H1 (cell line): ENCODE measurements at regions not wholly inside any gene's neighbourhood (a gene's known extent, or its start where the extent isn't known, plus 50 kb on each side); places are given as distances from the start of the nearest gene placed in this dataset.

ENCODE experiments used
- CTCF ChIA-PET: fragments of 300-600 bp; sonication (Branson Sonifier 250); formaldehyde crosslinking; loops from one replicate; lab custom pipeline; 2021; ENCODE audit not compliant: partially characterized antibody; lab: Charles Lee
- POLR2A ChIA-PET: fragments of 300-600 bp; sonication (Branson Sonifier 250); formaldehyde crosslinking; loops from one replicate; lab custom pipeline; 2021; ENCODE audit warnings: inconsistent platforms; ENCODE audit not compliant: partially characterized antibody; lab: Charles Lee
- DNase-seq, 2 experiments: peaks; one replicate each; pipeline versions ENCODE4 v3.0.0 to v3.0.0-alpha.2; 2010 to 2022; ENCODE audit warnings: low spot score in 2 of 2, low read depth in 1 of 2, mixed read lengths in 1 of 2
- FAIRE-seq: peaks from 2 replicates; lab custom pipeline; 2011; peaks lifted over from hg19 to GRCh38; lab: Jason Lieb, UNC
- H2AFZ ChIP-seq: 2 replicates; pipeline ENCODE4 v1.8.1; 2012; ENCODE audit warnings: low read length, inconsistent platforms
- H2AK5ac ChIP-seq: 2 replicates; pipeline ENCODE4 v1.6.1; 2013; ENCODE audit warnings: low read depth, low read length
- H2BK120ac ChIP-seq: replicated peaks from 2 replicates; pipeline ENCODE3; 2013; ENCODE audit warnings: low read depth, low read length, inconsistent platforms
- H2BK12ac ChIP-seq: 2 replicates; pipeline ENCODE4 v1.6.1; 2013; ENCODE audit warnings: low read depth, low read length
- H2BK15ac ChIP-seq: 2 replicates; pipeline ENCODE4 v1.6.1; 2013; ENCODE audit warnings: low read length
- H2BK20ac ChIP-seq: 2 replicates; pipeline ENCODE4 v1.6.1; 2013; ENCODE audit warnings: low read length
- H2BK5ac ChIP-seq: 2 replicates; pipeline ENCODE4 v1.6.1; 2013; ENCODE audit warnings: low read depth, low read length
- H3K14ac ChIP-seq: 2 replicates; pipeline ENCODE4 v1.6.1; 2013; ENCODE audit warnings: inconsistent platforms; ENCODE audit not compliant: insufficient read length
- H3K18ac ChIP-seq: 2 replicates; pipeline ENCODE4 v1.6.1; 2013; ENCODE audit warnings: low read length; ENCODE audit errors: extremely low read depth
- H3K23ac ChIP-seq: 2 replicates; pipeline ENCODE4 v1.6.1; 2013; ENCODE audit warnings: inconsistent platforms; ENCODE audit not compliant: insufficient read length
- H3K23me2 ChIP-seq: 2 replicates; pipeline ENCODE4 v1.6.1; 2013; ENCODE audit warnings: low read depth, low read length
- H3K27ac ChIP-seq: 2 replicates; pipeline ENCODE4 v1.6.1; 2011; ENCODE audit warnings: low read depth, low read length, inconsistent platforms
- H3K27me3 ChIP-seq, 4 experiments: replicated peaks in 1 of 4; 1 replicate in 1 of 4; 2 replicates in 3 of 4; pipeline versions ENCODE4 v1.6.1 to v1.8.1; 2011 to 2013; ENCODE audit warnings: low read length in 3 of 4, mild to moderate bottlenecking in 3 of 4, inconsistent platforms in 2 of 4, mixed read lengths in 2 of 4, moderate library complexity in 1 of 4; ENCODE audit not compliant: control insufficient read depth in 3 of 4, insufficient read depth in 3 of 4; ENCODE audit errors: extremely low read depth in 1 of 4
- H3K36me3 ChIP-seq, 4 experiments: 2 replicates each; pipeline versions ENCODE4 v1.6.1 to v1.8.1; 2011 to 2013; ENCODE audit warnings: mild to moderate bottlenecking in 4 of 4, low read length in 3 of 4, moderate library complexity in 2 of 4, control low read depth in 1 of 4, inconsistent platforms in 1 of 4; ENCODE audit not compliant: insufficient read depth in 4 of 4, control insufficient read depth in 2 of 4
- H3K4ac ChIP-seq: replicated peaks from 2 replicates; pipeline ENCODE3; 2013; ENCODE audit warnings: low read length, low read depth, mixed read lengths, inconsistent platforms; ENCODE audit not compliant: insufficient read length
- H3K4me1 ChIP-seq, 4 experiments: replicated peaks in 1 of 4; 1 replicate in 1 of 4; 2 replicates in 3 of 4; pipeline versions ENCODE4 v1.6.1 to v1.8.1; 2011 to 2013; ENCODE audit warnings: low read length in 3 of 4, inconsistent platforms in 2 of 4, mixed read lengths in 1 of 4; ENCODE audit not compliant: insufficient read depth in 4 of 4, control insufficient read depth in 3 of 4
- H3K4me2 ChIP-seq, 2 experiments: 2 replicates each; pipeline versions ENCODE4 v1.6.1 to v1.8.1; 2011 to 2013; ENCODE audit warnings: low read depth in 2 of 2, low read length in 2 of 2, control low read depth in 1 of 2, inconsistent platforms in 1 of 2, mild to moderate bottlenecking in 1 of 2; ENCODE audit not compliant: insufficient read depth in 1 of 2
- H3K4me3 ChIP-seq, 4 experiments: fragments of 200-600, 300-600 bp in 1 of 4; sonication (generic), shearing (Covaris generic), sonication (Bioruptor Twin) in 1 of 4; 2 replicates each; pipeline versions ENCODE4 v1.5.1 to v1.8.1; 2011 to 2016; ENCODE audit warnings: low read length in 4 of 4, low read depth in 3 of 4, control low read depth in 2 of 4, inconsistent platforms in 2 of 4, mild to moderate bottlenecking in 2 of 4, mixed read lengths in 1 of 4, moderate library complexity in 1 of 4; ENCODE audit not compliant: insufficient read depth in 2 of 4; ENCODE audit errors: extremely low read depth in 1 of 4
- H3K56ac ChIP-seq: replicated peaks from 2 replicates; pipeline ENCODE3; 2013; ENCODE audit warnings: low read depth, mild to moderate bottlenecking, mixed read lengths, low read length, inconsistent platforms; ENCODE audit not compliant: insufficient read length
- H3K79me1 ChIP-seq: 2 replicates; pipeline ENCODE4 v1.6.1; 2013; ENCODE audit warnings: low read depth, low read length, control low read depth
- H3K79me2 ChIP-seq, 2 experiments: 2 replicates each; pipeline versions ENCODE4 v1.6.1 to v1.8.1; 2012 to 2013; ENCODE audit warnings: low read length in 2 of 2, mild to moderate bottlenecking in 2 of 2, inconsistent platforms in 1 of 2; ENCODE audit not compliant: insufficient read depth in 2 of 2, control insufficient read depth in 1 of 2
- H3K9ac ChIP-seq, 4 experiments: replicated peaks in 1 of 4; 1 replicate in 1 of 4; 2 replicates in 3 of 4; pipeline versions ENCODE4 v1.6.1 to v1.8.1; 2011 to 2013; ENCODE audit warnings: low read depth in 3 of 4, low read length in 3 of 4, control low read depth in 2 of 4, mild to moderate bottlenecking in 2 of 4, moderate library complexity in 2 of 4, inconsistent platforms in 1 of 4; ENCODE audit errors: extremely low read depth in 1 of 4
- H3K9me3 ChIP-seq, 2 experiments: 2 replicates each; pipeline versions ENCODE4 v1.6.1 to v1.8.1; 2012 to 2013; ENCODE audit warnings: mild to moderate bottlenecking in 2 of 2, moderate library complexity in 2 of 2, control low read depth in 1 of 2, inconsistent platforms in 1 of 2, low read depth in 1 of 2, low read length in 1 of 2, mixed read lengths in 1 of 2; ENCODE audit not compliant: insufficient read depth in 2 of 2
- H4K20me1 ChIP-seq, 2 experiments: replicated peaks in 1 of 2; 2 replicates each; pipeline versions ENCODE3 to v1.8.1; 2011 to 2013; ENCODE audit warnings: inconsistent platforms in 2 of 2, low read length in 2 of 2, mild to moderate bottlenecking in 1 of 2; ENCODE audit not compliant: insufficient read depth in 2 of 2, control insufficient read depth in 1 of 2
- H4K5ac ChIP-seq: 2 replicates; pipeline ENCODE4 v1.6.1; 2013; ENCODE audit warnings: low read length, low read depth, mixed read lengths, inconsistent platforms; ENCODE audit not compliant: insufficient read length
- H4K8ac ChIP-seq: 2 replicates; pipeline ENCODE4 v1.8.0; 2013; ENCODE audit warnings: mild to moderate bottlenecking, moderate library complexity, low read length, inconsistent platforms; ENCODE audit not compliant: insufficient read depth; ENCODE audit errors: extremely low read depth
- H4K91ac ChIP-seq: replicated peaks from 2 replicates; pipeline ENCODE3; 2013; ENCODE audit warnings: low read length, mixed read lengths, inconsistent platforms; ENCODE audit not compliant: insufficient read length
- SAP30 ChIP-seq: fragments of 300-600 bp; sonication (generic); IDR thresholded peaks from 2 replicates; pipeline ENCODE4 v1.7.1; 2012; ENCODE audit warnings: low read length, moderate library complexity, mild to moderate bottlenecking, inconsistent platforms; ENCODE audit not compliant: insufficient read depth, insufficient replicate concordance
- SIX5 ChIP-seq: IDR thresholded peaks from 2 replicates; pipeline ENCODE4 v1.6.1; 2011; ENCODE audit warnings: mild to moderate bottlenecking, low read depth, low read length
- WGBS, 2 experiments: shearing (Covaris generic) in 1 of 2; methylation state at CpG; one replicate each; pipeline versions ENCODE4 v1.1.6 to v1.1.7; 2013 to 2015; ENCODE audit warnings: low lambda C conversion rate in 2 of 2, mixed read lengths in 2 of 2, inconsistent platforms in 1 of 2, low coverage in 1 of 2, missing lambda C conversion rate in 1 of 2; ENCODE audit not compliant: insufficient replicate concordance in 2 of 2, insufficient coverage in 1 of 2, insufficient read length in 1 of 2; ENCODE audit errors: extremely low coverage in 1 of 2, missing lambda C conversion rate in 1 of 2; 5-methylcytosine and 5-hydroxymethylcytosine counted together

- Histone ChIP-seq H4K5ac (no peak overlapping the region), H3K79me2 (no peaks in the 10 kb centered on the region), H3K4me2 (no peak overlapping the region), H3K56ac (no peak overlapping the region), H2BK15ac (no peak overlapping the region), H3K9me3 (0 out of 4 replicates have a peak, but pooled peaks cover 0 to 3% of the 10 kb centered on the region in 2 experiments), H3K23me2 (no peaks in the 10 kb centered on the region), H3K79me1 (no peaks in the 10 kb centered on the region), H4K8ac (no peak overlapping the region), H3K4me1 (no peaks in the 10 kb centered on the region), H3K18ac (no peak overlapping the region), H4K91ac (no peak overlapping the region), H3K23ac (no peak overlapping the region), H4K20me1 (no peaks in the 10 kb centered on the region), H3K4ac (no peak overlapping the region), H2BK12ac (no peak overlapping the region), H3K27me3 (no peaks in the 10 kb centered on the region), H2BK5ac (no peak overlapping the region), H3K36me3 (no peaks in the 10 kb centered on the region), H3K9ac (no peak overlapping the region), H3K27ac (no peak overlapping the region), H2BK20ac (no peak overlapping the region), H3K4me3 (no peak overlapping the region), H2AK5ac (no peak overlapping the region), H2AFZ (no peak overlapping the region), H2BK120ac (no peak overlapping the region), H3K14ac (no peak overlapping the region)
- no peak for DNase-seq
- CTCF ChIA-PET: no interaction called here
- no peak for FAIRE-seq
- TF ChIP-seq SIX5 (no peak), SAP30 (no peak)
- POLR2A ChIA-PET: no interaction called here
- WGBS, 2 experiments: 100% methylated on average over 1 of the region's 1 CpG; no CpG with 5 or more reads in 1 of the 2 experiments
Observed at GRCh38 chr13:63274772-63275171, 1859.1 kb upstream of the PCDH20 start.
